Stimulated activated CD4-positive, alpha-beta T cell treated with anti-CD3 and anti-CD28 coated beads, Interleukin-1b, Interleukin-23, amount 100 ng/mL, for 24 hours (primary cell): ENCODE measurements at regions not wholly inside any gene's neighbourhood (a gene's known extent, or its start where the extent isn't known, plus 50 kb on each side); places are given as distances from the start of the nearest gene placed in this dataset.

Experiments used
- DNase-seq, 4 experiments: peaks; one replicate each; pipeline ENCODE4 v3.0.0-alpha.2; 2020; ENCODE audit warnings: low read depth in 4 of 4, low spot score in 1 of 4

- no peak for DNase-seq
These were observed 80.4 kb upstream of the SLCO4A1 start for GRCh38 chr20:62561948-62562347.

GRCh38 chr20:62562831-62563230 lies 79.5 kb upstream of the SLCO4A1 start:
- DNase-seq: no peak

- DNase-seq: no peak
These were observed 78.7 kb upstream of the SLCO4A1 start for GRCh38 chr20:62563561-62563960.

- no peak for DNase-seq
These were observed 77.7 kb upstream of the SLCO4A1 start for GRCh38 chr20:62564456-62565245.

GRCh38 chr20:62566266-62566665 lies 76.0 kb upstream of the SLCO4A1 start:
- no peak for DNase-seq

- no peak for DNase-seq
These were observed 75.5 kb upstream of the SLCO4A1 start for GRCh38 chr20:62566771-62567170.

GRCh38 chr20:62567246-62568044 lies 74.9 kb upstream of the SLCO4A1 start:
- no peak for DNase-seq

GRCh38 chr20:62568045-62568389 lies 74.3 kb upstream of the SLCO4A1 start:
- no peak for DNase-seq

GRCh38 chr20:62569615-62570014 lies 72.7 kb upstream of the SLCO4A1 start:
- DNase-seq: no peak

- DNase-seq: no peak
These were observed 71.9 kb upstream of the SLCO4A1 start for GRCh38 chr20:62570403-62570802.

- no peak for DNase-seq
These were observed 71.2 kb upstream of the SLCO4A1 start for GRCh38 chr20:62570897-62571668.

GRCh38 chr20:62571669-62572344 lies 70.5 kb upstream of the SLCO4A1 start:
- DNase-seq: peak in 1 of 4 experiments; percentile 8

GRCh38 chr20:62572980-62573379 lies 69.3 kb upstream of the SLCO4A1 start:
- no peak for DNase-seq

- no peak for DNase-seq
These were observed 68.5 kb upstream of the SLCO4A1 start for GRCh38 chr20:62573817-62574216.

- DNase-seq: no peak
These were observed 67.9 kb upstream of the SLCO4A1 start for GRCh38 chr20:62574230-62574993.

- no peak for DNase-seq
These were observed 66.2 kb upstream of the SLCO4A1 start for GRCh38 chr20:62575976-62576722.

- DNase-seq: no peak
These were observed 65.4 kb upstream of the SLCO4A1 start for GRCh38 chr20:62576815-62577489.

- no peak for DNase-seq
These were observed 64.8 kb upstream of the SLCO4A1 start for GRCh38 chr20:62577490-62577836.

GRCh38 chr20:62578294-62578897 lies 63.9 kb upstream of the SLCO4A1 start:
- DNase-seq: no peak
